ENCODE measurements at regions not wholly inside any gene's neighbourhood (a gene's known extent, or its start where the extent isn't known, plus 50 kb on each side); places are given as distances from the start of the nearest gene placed in this dataset.

DNA sequence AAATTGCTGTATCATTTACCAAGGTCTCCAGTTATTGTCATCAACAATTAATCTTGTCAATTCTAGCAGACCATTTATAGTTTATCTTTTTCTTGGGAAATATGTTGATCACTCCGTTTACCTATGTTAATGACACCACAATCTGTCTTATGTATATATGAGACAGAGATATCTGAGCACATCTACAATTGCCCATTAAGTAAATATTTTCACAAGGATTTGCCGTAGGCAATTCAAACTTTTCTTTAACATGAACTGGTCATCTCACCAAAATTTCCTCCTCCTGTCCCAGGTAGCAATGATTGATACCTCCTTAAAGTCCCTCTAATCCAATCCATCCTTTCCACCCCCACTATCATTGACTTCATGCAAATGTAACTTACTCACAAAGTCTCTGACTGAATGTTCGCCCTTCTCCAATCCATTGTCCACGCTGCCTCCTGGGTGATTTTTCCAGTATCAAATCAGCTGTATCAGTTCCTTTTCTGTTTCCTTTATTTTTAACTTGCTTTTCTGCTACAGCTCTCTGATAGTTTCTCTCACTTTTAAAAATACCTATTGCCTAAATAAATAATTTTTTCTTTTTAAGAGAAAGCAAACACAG lies 138.3 kb downstream of the GNAT3 start:
- Histone ChIP-seq H3F3A (replicated peaks; ENCODE audit: low read depth) (no peaks in the 10 kb centered on the region), H3K36me3 (ENCODE audit: insufficient read depth) (no peaks in the 10 kb centered on the region), H3K27me3 (ENCODE audit: insufficient read depth) (no peaks in the 10 kb centered on the region), H3K27ac (ENCODE audit: low read depth) (no peak overlapping the region), H3K4me2 (no peak overlapping the region), H3K79me2 (replicated peaks; ENCODE audit: insufficient read depth) (no peaks in the 10 kb centered on the region), H2AFZ (no peak overlapping the region; the same call in 1 of the 2 replicates), H3K4me3 (no peak overlapping the region), H4K20me1 (replicated peaks; ENCODE audit: insufficient read depth) (no peaks in the 10 kb centered on the region), H3K4me1 (ENCODE audit: insufficient read depth) (0 out of 2 replicates have a peak, but pooled peaks cover 5% of the 10 kb centered on the region), H3K9me2 (ENCODE audit: insufficient read depth) (no peaks in the 10 kb centered on the region)
- Mint-ChIP-seq H3K4me3 (no peak overlapping the region), H3K27me3 (ENCODE audit: insufficient read depth, low read depth, poor library complexity) (peaks cover 2% of the 10 kb centered on the region), H3K9me3 (peaks cover 7% of the 10 kb centered on the region; the same call in 2 of the 3 replicates), H3K36me3 (ENCODE audit: low read depth) (no peaks in the 10 kb centered on the region), H3K4me1 (peaks cover 7% of the 10 kb centered on the region), H3K27ac (no peak overlapping the region)
- TF ChIP-seq, protein P1, sequence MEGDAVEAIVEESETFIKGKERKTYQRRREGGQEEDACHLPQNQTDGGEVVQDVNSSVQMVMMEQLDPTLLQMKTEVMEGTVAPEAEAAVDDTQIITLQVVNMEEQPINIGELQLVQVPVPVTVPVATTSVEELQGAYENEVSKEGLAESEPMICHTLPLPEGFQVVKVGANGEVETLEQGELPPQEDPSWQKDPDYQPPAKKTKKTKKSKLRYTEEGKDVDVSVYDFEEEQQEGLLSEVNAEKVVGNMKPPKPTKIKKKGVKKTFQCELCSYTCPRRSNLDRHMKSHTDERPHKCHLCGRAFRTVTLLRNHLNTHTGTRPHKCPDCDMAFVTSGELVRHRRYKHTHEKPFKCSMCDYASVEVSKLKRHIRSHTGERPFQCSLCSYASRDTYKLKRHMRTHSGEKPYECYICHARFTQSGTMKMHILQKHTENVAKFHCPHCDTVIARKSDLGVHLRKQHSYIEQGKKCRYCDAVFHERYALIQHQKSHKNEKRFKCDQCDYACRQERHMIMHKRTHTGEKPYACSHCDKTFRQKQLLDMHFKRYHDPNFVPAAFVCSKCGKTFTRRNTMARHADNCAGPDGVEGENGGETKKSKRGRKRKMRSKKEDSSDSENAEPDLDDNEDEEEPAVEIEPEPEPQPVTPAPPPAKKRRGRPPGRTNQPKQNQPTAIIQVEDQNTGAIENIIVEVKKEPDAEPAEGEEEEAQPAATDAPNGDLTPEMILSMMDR (conservative IDR thresholded peaks at IDR 0.05; ENCODE audit: low read depth in 2 of 2): no peak
- TF ChIP-seq STAT1 (IDR thresholded peaks at IDR 0.05; ENCODE audit: unreplicated experiment) (no peak), CREB1 (CRISPR knock-in tag; IDR thresholded peaks at IDR 0.05; ENCODE audit: low read depth) (no peak), ZNF462 (CRISPR knock-in tag; IDR thresholded peaks at IDR 0.05) (no peak), ZNF331 (CRISPR knock-in tag; IDR thresholded peaks at IDR 0.05; ENCODE audit: low read depth) (no peak), EZH2phosphoT487 (IDR thresholded peaks at IDR 0.05; ENCODE audit: unreplicated experiment) (no peak), POLR2AphosphoS5 (IDR thresholded peaks at IDR 0.05; ENCODE audit: low read depth) (no peak)
- TF ChIP-seq, protein P2, sequence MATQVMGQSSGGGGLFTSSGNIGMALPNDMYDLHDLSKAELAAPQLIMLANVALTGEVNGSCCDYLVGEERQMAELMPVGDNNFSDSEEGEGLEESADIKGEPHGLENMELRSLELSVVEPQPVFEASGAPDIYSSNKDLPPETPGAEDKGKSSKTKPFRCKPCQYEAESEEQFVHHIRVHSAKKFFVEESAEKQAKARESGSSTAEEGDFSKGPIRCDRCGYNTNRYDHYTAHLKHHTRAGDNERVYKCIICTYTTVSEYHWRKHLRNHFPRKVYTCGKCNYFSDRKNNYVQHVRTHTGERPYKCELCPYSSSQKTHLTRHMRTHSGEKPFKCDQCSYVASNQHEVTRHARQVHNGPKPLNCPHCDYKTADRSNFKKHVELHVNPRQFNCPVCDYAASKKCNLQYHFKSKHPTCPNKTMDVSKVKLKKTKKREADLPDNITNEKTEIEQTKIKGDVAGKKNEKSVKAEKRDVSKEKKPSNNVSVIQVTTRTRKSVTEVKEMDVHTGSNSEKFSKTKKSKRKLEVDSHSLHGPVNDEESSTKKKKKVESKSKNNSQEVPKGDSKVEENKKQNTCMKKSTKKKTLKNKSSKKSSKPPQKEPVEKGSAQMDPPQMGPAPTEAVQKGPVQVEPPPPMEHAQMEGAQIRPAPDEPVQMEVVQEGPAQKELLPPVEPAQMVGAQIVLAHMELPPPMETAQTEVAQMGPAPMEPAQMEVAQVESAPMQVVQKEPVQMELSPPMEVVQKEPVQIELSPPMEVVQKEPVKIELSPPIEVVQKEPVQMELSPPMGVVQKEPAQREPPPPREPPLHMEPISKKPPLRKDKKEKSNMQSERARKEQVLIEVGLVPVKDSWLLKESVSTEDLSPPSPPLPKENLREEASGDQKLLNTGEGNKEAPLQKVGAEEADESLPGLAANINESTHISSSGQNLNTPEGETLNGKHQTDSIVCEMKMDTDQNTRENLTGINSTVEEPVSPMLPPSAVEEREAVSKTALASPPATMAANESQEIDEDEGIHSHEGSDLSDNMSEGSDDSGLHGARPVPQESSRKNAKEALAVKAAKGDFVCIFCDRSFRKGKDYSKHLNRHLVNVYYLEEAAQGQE (IDR thresholded peaks at IDR 0.05; ENCODE audit: unreplicated experiment): no peak
- DNase-seq (ENCODE audit: low spot score) (peak; percentile 2), ATAC-seq (no peak)

Measured in GM23338 (cell line).